ENCODE measurements at regions not wholly inside any gene's neighbourhood (a gene's known extent, or its start where the extent isn't known, plus 50 kb on each side); places are given as distances from the start of the nearest gene placed in this dataset.

DNA sequence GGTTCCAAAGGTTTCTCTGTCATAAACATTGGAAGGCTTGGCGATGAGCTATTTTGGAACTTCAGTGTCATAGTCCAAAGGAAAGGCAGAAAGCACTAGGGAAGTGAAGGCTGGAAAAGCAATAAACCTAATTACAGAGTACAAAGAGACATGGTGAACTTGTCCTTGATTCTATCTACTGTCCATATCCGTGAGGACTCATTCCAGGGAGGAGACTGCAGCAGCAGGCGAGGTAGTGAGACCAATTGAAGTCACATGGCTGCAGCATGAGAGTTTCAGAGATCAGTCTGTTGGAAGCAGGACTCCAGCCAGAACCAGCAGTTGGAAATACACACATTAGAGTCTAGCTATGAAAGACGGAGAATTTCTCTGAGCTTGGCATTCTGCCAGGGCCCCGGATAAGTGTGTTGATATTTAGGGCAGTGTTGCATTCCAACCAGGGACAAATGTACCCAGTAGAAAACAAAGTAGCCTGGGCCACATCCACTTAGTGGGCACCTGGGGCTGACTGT is 54.1 kb upstream of the ARHGAP42 start:
- no peak overlapping the region for H3K27ac ChIP-seq (ENCODE audit: low read depth, low read length)
- no peak overlapping the region for H3K9ac ChIP-seq (ENCODE audit: low read length)
- no peaks in the 10 kb centered on the region for H3K4me1 ChIP-seq (ENCODE audit: control insufficient read depth, insufficient read depth, low read length)
- H3K36me3 ChIP-seq (ENCODE audit: control insufficient read depth, insufficient read depth, low read length) = no peaks in the 10 kb centered on the region
- H3K4me3 ChIP-seq (ENCODE audit: low read length) = no peak overlapping the region
- no peaks in the 10 kb centered on the region for H3K27me3 ChIP-seq (ENCODE audit: control insufficient read depth, insufficient read depth, low read length)

GRCh38 chr11:100635194-100635593 is 51.9 kb upstream of the ARHGAP42 start:
- no peak overlapping the region for H3K27ac ChIP-seq (ENCODE audit: low read depth, low read length)
- H3K4me3 ChIP-seq (ENCODE audit: low read length) = no peak overlapping the region
- no peaks in the 10 kb centered on the region for H3K4me1 ChIP-seq (ENCODE audit: control insufficient read depth, insufficient read depth, low read length)
- no peak overlapping the region for H3K9ac ChIP-seq (ENCODE audit: low read length)
- H3K27me3 ChIP-seq (ENCODE audit: control insufficient read depth, insufficient read depth, low read length) = no peaks in the 10 kb centered on the region
- H3K36me3 ChIP-seq (ENCODE audit: control insufficient read depth, insufficient read depth, low read length) = no peaks in the 10 kb centered on the region

DNA sequence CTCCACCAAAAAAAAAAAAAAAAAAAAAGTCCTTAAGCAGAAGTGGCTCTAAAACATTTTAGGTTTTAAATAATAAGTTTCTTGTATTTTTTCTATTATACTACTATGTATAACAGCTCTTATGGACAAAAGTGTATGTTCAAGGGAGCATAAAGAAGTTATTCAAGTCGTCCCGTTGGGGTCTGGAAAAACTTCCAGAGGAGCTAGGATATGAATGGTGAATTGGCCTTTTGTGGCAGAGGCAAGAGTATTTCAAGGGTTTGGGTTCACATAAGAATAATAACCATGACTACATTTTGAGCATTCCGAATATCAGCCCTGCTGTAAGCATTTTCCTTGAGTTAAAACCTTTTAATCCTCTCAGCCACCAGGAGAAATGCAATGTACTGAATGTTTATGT is 50.6 kb upstream of the ARHGAP42 start:
- no peak overlapping the region for H3K9ac ChIP-seq (ENCODE audit: low read length)
- no peaks in the 10 kb centered on the region for H3K27me3 ChIP-seq (ENCODE audit: control insufficient read depth, insufficient read depth, low read length)
- H3K4me3 ChIP-seq (ENCODE audit: low read length) = no peak overlapping the region
- no peaks in the 10 kb centered on the region for H3K36me3 ChIP-seq (ENCODE audit: control insufficient read depth, insufficient read depth, low read length)
- H3K27ac ChIP-seq (ENCODE audit: low read depth, low read length) = no peak overlapping the region
- no peaks in the 10 kb centered on the region for H3K4me1 ChIP-seq (ENCODE audit: control insufficient read depth, insufficient read depth, low read length)
